Ovary (tissue), 3 donors: ENCODE measurements at regions not wholly inside any gene's neighbourhood (a gene's known extent, or its start where the extent isn't known, plus 50 kb on each side); places are given as distances from the start of the nearest gene placed in this dataset.

Source experiments
- EP300 ChIP-seq: sonication (generic); formaldehyde crosslinking; IDR thresholded peaks from one replicate; pipeline ENCODE4 v1.6.1; 2017; ENCODE audit warnings: antibody characterized with exemption
- TF ChIP-seq, protein P1 (sequence below), 3 donors: fragments of 450-650 bp in 2 of 3; fragments of 200-600 bp in 1 of 3; IDR thresholded peaks; one replicate each; pipeline versions ENCODE4 v1.5.1 to v1.8.0; 2016 to 2022; ENCODE audit warnings: antibody characterized with exemption in 3 of 3, mild to moderate bottlenecking in 1 of 3
- donor health status: DM: no; HTN: no; CAD: no.

DNA sequence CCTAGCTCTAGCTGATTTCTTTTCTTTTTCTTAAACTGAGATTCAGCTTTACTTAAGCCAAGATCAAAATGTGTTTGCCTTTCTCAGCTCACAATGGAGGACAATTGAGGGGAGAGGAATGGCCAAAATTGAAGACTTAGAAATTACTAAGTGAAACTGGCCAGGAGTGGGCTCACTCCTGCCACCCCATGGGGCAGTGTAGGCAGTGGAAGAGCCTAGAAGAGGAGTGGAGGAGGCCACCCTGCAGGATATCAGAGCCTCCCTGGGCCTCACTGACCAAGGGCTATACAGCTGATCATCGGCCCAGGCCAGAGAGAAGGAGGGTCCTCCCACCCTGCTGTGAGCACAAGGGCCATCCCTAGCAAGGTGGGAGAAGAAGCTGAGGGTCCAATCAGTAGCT is 119.8 kb downstream of the CCT6B start:
- TF ChIP-seq, protein P1, sequence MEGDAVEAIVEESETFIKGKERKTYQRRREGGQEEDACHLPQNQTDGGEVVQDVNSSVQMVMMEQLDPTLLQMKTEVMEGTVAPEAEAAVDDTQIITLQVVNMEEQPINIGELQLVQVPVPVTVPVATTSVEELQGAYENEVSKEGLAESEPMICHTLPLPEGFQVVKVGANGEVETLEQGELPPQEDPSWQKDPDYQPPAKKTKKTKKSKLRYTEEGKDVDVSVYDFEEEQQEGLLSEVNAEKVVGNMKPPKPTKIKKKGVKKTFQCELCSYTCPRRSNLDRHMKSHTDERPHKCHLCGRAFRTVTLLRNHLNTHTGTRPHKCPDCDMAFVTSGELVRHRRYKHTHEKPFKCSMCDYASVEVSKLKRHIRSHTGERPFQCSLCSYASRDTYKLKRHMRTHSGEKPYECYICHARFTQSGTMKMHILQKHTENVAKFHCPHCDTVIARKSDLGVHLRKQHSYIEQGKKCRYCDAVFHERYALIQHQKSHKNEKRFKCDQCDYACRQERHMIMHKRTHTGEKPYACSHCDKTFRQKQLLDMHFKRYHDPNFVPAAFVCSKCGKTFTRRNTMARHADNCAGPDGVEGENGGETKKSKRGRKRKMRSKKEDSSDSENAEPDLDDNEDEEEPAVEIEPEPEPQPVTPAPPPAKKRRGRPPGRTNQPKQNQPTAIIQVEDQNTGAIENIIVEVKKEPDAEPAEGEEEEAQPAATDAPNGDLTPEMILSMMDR (IDR thresholded peaks at IDR 0.05), result no peak
- TF ChIP-seq EP300, result no peak
